ENCODE measurements at regions not wholly inside any gene's neighbourhood (a gene's known extent, or its start where the extent isn't known, plus 50 kb on each side); places are given as distances from the start of the nearest gene placed in this dataset.

GRCh38 chr11:119520400-119520799, 97.4 kb upstream of the THY1 start:
- no peak for DNase-seq

GRCh38 chr11:119519796-119520195, 96.8 kb upstream of the THY1 start:
- no peak for DNase-seq

- DNase-seq, result no peak
Observed at GRCh38 chr11:119518746-119519730, 96.1 kb upstream of the THY1 start.

- DNase-seq, result no peak
Observed at GRCh38 chr11:119515771-119516400, 92.9 kb upstream of the THY1 start.

GRCh38 chr11:119513806-119514170, 90.8 kb upstream of the THY1 start:
- DNase-seq, result no peak

GRCh38 chr11:119513131-119513805, 90.3 kb upstream of the THY1 start:
- DNase-seq, result no peak

- DNase-seq, result no peak
Observed at GRCh38 chr11:119512369-119512768, 89.4 kb upstream of the THY1 start.

- DNase-seq, result no peak
Observed at GRCh38 chr11:119511614-119512306, 88.8 kb upstream of the THY1 start.

- DNase-seq, result no peak
Observed at GRCh38 chr11:119509969-119510401, 87.0 kb upstream of the THY1 start.

- DNase-seq, result no peak
Observed at GRCh38 chr11:119509282-119509841, 86.4 kb upstream of the THY1 start.

GRCh38 chr11:119506436-119506835, 83.5 kb upstream of the THY1 start:
- DNase-seq, result no peak

- no peak for DNase-seq
Observed at GRCh38 chr11:119505861-119506260, 82.9 kb upstream of the THY1 start.

- no peak for DNase-seq
Observed at GRCh38 chr11:119505071-119505470, 82.1 kb upstream of the THY1 start.

- no peak for DNase-seq
Observed at GRCh38 chr11:119504371-119504770, 81.4 kb upstream of the THY1 start.

- no peak for DNase-seq
Observed at GRCh38 chr11:119501777-119502405, 78.9 kb upstream of the THY1 start.

- DNase-seq, result no peak
Observed at GRCh38 chr11:119497717-119498116, 74.7 kb upstream of the THY1 start.

- no peak for DNase-seq
Observed at GRCh38 chr11:119496997-119497396, 74.0 kb upstream of the THY1 start.

- no peak for DNase-seq
Observed at GRCh38 chr11:119496469-119496868, 73.5 kb upstream of the THY1 start.

- DNase-seq, result no peak
Observed at GRCh38 chr11:119493712-119494111, 70.7 kb upstream of the THY1 start.

GRCh38 chr11:119491753-119492510, 69.0 kb upstream of the THY1 start:
- DNase-seq, result no peak

GRCh38 chr11:119490253-119491006, 67.5 kb upstream of the THY1 start:
- no peak for DNase-seq
